Heart right ventricle (tissue), 16 donors: ENCODE measurements at regions not wholly inside any gene's neighbourhood (a gene's known extent, or its start where the extent isn't known, plus 50 kb on each side); places are given as distances from the start of the nearest gene placed in this dataset.

Experiments used
- ATAC-seq, 8 donors: fragments of 200-7000 bp; cut with Tn5 transposase; one replicate each; pipeline ENCODE4 v1.9.1; 2020; ENCODE audit warnings: mild to moderate bottlenecking in 8 of 8, moderate library complexity in 8 of 8, moderate number of reproducible peaks in 1 of 8
- DNase-seq, 2 donors: peaks; one replicate each; pipeline ENCODE4 v3.0.0-alpha.2; 2020
- H3K27ac ChIP-seq, 10 donors: fragments of 200-600 bp; sonication (generic) in 2 of 10; one replicate each; pipeline versions ENCODE4 v1.5.0 to v1.8.0; 2020 to 2022; ENCODE audit warnings: mild to moderate bottlenecking in 3 of 10
- H3K27me3 ChIP-seq, 7 donors: fragments of 200-600 bp; one replicate each; pipeline ENCODE4 v1.8.0; 2021 to 2022; ENCODE audit warnings: mild to moderate bottlenecking in 2 of 7
- H3K36me3 ChIP-seq, 9 donors: fragments of 200-600 bp; sonication (generic) in 1 of 9; one replicate each; pipeline versions ENCODE4 v1.5.0 to v1.8.0; 2020 to 2022; ENCODE audit warnings: mild to moderate bottlenecking in 2 of 9
- H3K4me1 ChIP-seq, 9 donors: fragments of 200-600 bp; sonication (generic) in 1 of 9; one replicate each; pipeline versions ENCODE4 v1.5.0 to v1.8.0; 2020 to 2022; ENCODE audit warnings: mild to moderate bottlenecking in 4 of 9
- H3K4me3 ChIP-seq, 10 donors: fragments of 200-600 bp; sonication (generic) in 2 of 10; one replicate each; pipeline versions ENCODE4 v1.5.0 to v1.8.0; 2020 to 2022; ENCODE audit warnings: mild to moderate bottlenecking in 7 of 10, moderate library complexity in 2 of 10
- H3K9me3 ChIP-seq, 11 donors: fragments of 200-600 bp in 10 of 11; sonication (generic) in 2 of 11; one replicate each; pipeline versions ENCODE4 v1.5.0 to v1.8.0; 2013 to 2022; ENCODE audit warnings: mild to moderate bottlenecking in 2 of 11, control low read depth in 1 of 11, moderate library complexity in 1 of 11
- CTCF ChIP-seq, 9 donors: fragments of 200-600 bp; sonication (generic) in 2 of 9; IDR thresholded peaks; one replicate each; pipeline versions ENCODE4 v1.5.0 to v1.8.0; 2021 to 2022; ENCODE audit warnings: antibody characterized with exemption in 9 of 9, mild to moderate bottlenecking in 5 of 9, moderate library complexity in 1 of 9
- WGBS, 2 donors: extraction: QIAGEN DNeasy Blood & Tissue Kit; methylation state at CpG; one replicate each; pipeline ENCODE4 v1.1.7; 2013; ENCODE audit warnings: inconsistent platforms in 1 of 2; 5-methylcytosine and 5-hydroxymethylcytosine counted together
- intact Hi-C, 10 donors: fragments of 100-400 bp; cut with DNase I; formaldehyde crosslinking; loops; one replicate each; pipeline versions ENCODE4 v1.11.1 to v1.14.2; 2022
- donor health status: Arrhythmogenic right ventricular cardiomyopathy.
- donor health status: ischemic (EF 13 %, LVEDD 7.1; RV severe dilation, severe dysfunction).
- donor health status: healthy with polysubstance abuse.
- donor health status: DM: no; HTN: yes; CAD: no.
- donor health status: DM: no; HTN: no; CAD: no.
- donor health status: ischemic (EF 25% LVEDD 6.9; RV normal size, moderate dysfunction).
- donor health status: ischemic (EF 25% LVEDD 5.7; RV mildly dilated, moderate dysfunction).
- donor health status: healthy.
- donor health status: DM: yes; HTN: yes; CAD: no.
- donor health status: Ischemic cardiomyopathy.
- donor health status: ischemic (EF 35%, LVEDD 5.7; RV mildly dilated, moderate dysfunction).
- donor health status: nonischemic (EF 11% LVEDD 7.7; RV severe dilation, severe dysfunction).
- donor health status: DM: yes; HTN: yes; CAD: no.
- donor health status: PGD.
- donor health status: ischemic (EF 29% LVEDD 5.4; RV normal size, mild dysfunction).
- donor health status: nonischemic (EF 23%, LVEDD 6.1; RV moderate dilation, normal function).

GRCh38 chr9:16136961-16137360 lies 584.1 kb downstream of the CCDC171 start:
- no peaks in the 10 kb centered on the region for H3K36me3 ChIP-seq
- no peaks in the 10 kb centered on the region for H3K9me3 ChIP-seq
- H3K27me3 ChIP-seq: peaks cover 0 to 4% (median 0%) of the 10 kb centered on the region in 7 donors
- TF ChIP-seq CTCF (IDR thresholded peaks at IDR 0.05): no peak
- H3K27ac ChIP-seq: peak overlapping the region in 6 of 10 donors; percentile 16 to 72 (median 56)
- intact Hi-C loops: loop anchor here in 5 of 10 donors (10.0 kb wide), 2 partner anchors 102 to 262 kb away; no protein-coding TSS in a partner anchor
- WGBS, 2 donors: 60 to 70% methylated on average over 4 of the region's 4 CpGs
- H3K4me3 ChIP-seq: no peak overlapping the region
- peak in 7 of 8 donors; percentile 37 to 83 (median 52) for ATAC-seq
- peak; percentile 20 to 43 for DNase-seq
- H3K4me1 ChIP-seq: peaks cover 0 to 22% (median 9%) of the 10 kb centered on the region in 9 donors

GRCh38 chr9:16138561-16139491 lies 586.0 kb downstream of the CCDC171 start:
- intact Hi-C loops: loop anchor here in 5 of 10 donors (10.0 kb wide), 2 partner anchors 104 to 264 kb away; no protein-coding TSS in a partner anchor
- Histone ChIP-seq H3K27me3 (peaks cover 0 to 4% (median 0%) of the 10 kb centered on the region in 7 donors), H3K27ac (peak overlapping the region in 9 of 10 donors; percentile 42 to 82 (median 68)), H3K36me3 (no peaks in the 10 kb centered on the region), H3K9me3 (no peaks in the 10 kb centered on the region), H3K4me1 (peaks cover 0 to 22% (median 9%) of the 10 kb centered on the region in 9 donors), H3K4me3 (no peak overlapping the region)
- ATAC-seq (peak; percentile 36 to 63 (median 60)), DNase-seq (peak; percentile 33 to 69)
- TF ChIP-seq CTCF (IDR thresholded peaks at IDR 0.05): no peak
- WGBS, 2 donors: 63 to 69% methylated on average over 16 of the region's 16 CpGs

- H3K27ac ChIP-seq: peak overlapping the region in 9 of 10 donors; percentile 42 to 82 (median 68)
- TF ChIP-seq CTCF (IDR thresholded peaks at IDR 0.05): no peak
- 69 to 77% methylated on average over 5 of the region's 5 CpGs for WGBS, 2 donors
- intact Hi-C loops: loop anchor here in 5 of 10 donors (10.0 kb wide), 2 partner anchors 105 to 265 kb away; no protein-coding TSS in a partner anchor
- H3K4me1 ChIP-seq: peaks cover 0 to 22% (median 9%) of the 10 kb centered on the region in 9 donors
- H3K27me3 ChIP-seq: peaks cover 0 to 4% (median 0%) of the 10 kb centered on the region in 7 donors
- ATAC-seq (peak; percentile 42 to 78 (median 70)), DNase-seq (peak; percentile 23 to 54)
- no peaks in the 10 kb centered on the region for H3K36me3 ChIP-seq
- no peak overlapping the region for H3K4me3 ChIP-seq
- no peaks in the 10 kb centered on the region for H3K9me3 ChIP-seq
Measured at GRCh38 chr9:16139774-16140173, 586.9 kb downstream of the CCDC171 start.

- H3K36me3 ChIP-seq: no peaks in the 10 kb centered on the region
- H3K4me3 ChIP-seq: no peak overlapping the region
- H3K9me3 ChIP-seq: no peaks in the 10 kb centered on the region
- no peak for TF ChIP-seq CTCF (IDR thresholded peaks at IDR 0.05)
- DNase-seq (no peak), ATAC-seq (no peak)
- intact Hi-C loops: no loop called here
- H3K4me1 ChIP-seq: peaks cover 0 to 10% (median 2%) of the 10 kb centered on the region in 9 donors
- WGBS, 2 donors: 71 to 76% methylated on average over 7 of the region's 7 CpGs
- no peak overlapping the region for H3K27ac ChIP-seq
- no peaks in the 10 kb centered on the region for H3K27me3 ChIP-seq
Measured at GRCh38 chr9:16143310-16143709, 590.5 kb downstream of the CCDC171 start.
